Skeletal muscle satellite cell (primary cell): ENCODE measurements at regions not wholly inside any gene's neighbourhood (a gene's known extent, or its start where the extent isn't known, plus 50 kb on each side); places are given as distances from the start of the nearest gene placed in this dataset.

Experiments
- H3K27me3 ChIP-seq: 2 replicates; pipeline ENCODE4 v1.7.0; 2013; ENCODE audit warnings: low read length; ENCODE audit not compliant: control insufficient read depth, insufficient read depth
- H3K36me3 ChIP-seq: 2 replicates; pipeline ENCODE4 v1.7.0; 2013; ENCODE audit warnings: mild to moderate bottlenecking, control low read depth, low read length; ENCODE audit not compliant: insufficient read depth
- H3K4me1 ChIP-seq: 2 replicates; pipeline ENCODE4 v1.7.0; 2013; ENCODE audit warnings: low read length; ENCODE audit not compliant: control insufficient read depth, insufficient read depth
- H3K4me2 ChIP-seq: 2 replicates; pipeline ENCODE4 v1.7.0; 2013; ENCODE audit warnings: mild to moderate bottlenecking, low read length
- H3K4me3 ChIP-seq: 2 replicates; pipeline ENCODE4 v1.7.0; 2013; ENCODE audit warnings: low read length
- H3K9ac ChIP-seq: 2 replicates; pipeline ENCODE4 v1.7.0; 2013; ENCODE audit warnings: mild to moderate bottlenecking, low read depth, low read length, moderate library complexity
- H3K9me3 ChIP-seq: replicated peaks from 2 replicates; pipeline ENCODE4 v1.7.0; 2013; ENCODE audit warnings: mild to moderate bottlenecking, control low read depth, low read length

DNA sequence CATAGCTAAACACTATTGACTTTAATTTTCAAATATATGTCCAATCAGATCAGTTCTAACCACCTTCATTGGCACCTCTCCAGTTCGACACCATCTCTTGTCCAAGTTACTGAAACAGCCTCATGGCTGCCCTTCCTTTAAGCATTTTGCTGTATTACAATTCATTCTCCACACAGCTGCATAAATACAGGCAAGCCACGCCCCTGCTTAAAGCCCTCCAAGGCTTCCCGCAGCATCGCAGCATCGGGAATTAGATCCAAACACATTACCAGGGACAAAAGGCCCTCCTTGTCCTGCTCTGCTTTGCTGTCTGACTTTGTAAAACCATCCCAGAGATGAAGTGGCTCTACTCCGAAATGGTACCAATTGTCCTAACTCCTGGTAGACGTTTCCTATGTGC, 75.1 kb upstream of the RAI14 start:
- H3K9me3 ChIP-seq: no peaks in the 10 kb centered on the region
- H3K4me2 ChIP-seq: no peak overlapping the region
- H3K27me3 ChIP-seq: no peaks in the 10 kb centered on the region
- peaks cover 37% of the 10 kb centered on the region for H3K4me1 ChIP-seq
- H3K9ac ChIP-seq: no peak overlapping the region
- H3K36me3 ChIP-seq: no peaks in the 10 kb centered on the region
- H3K4me3 ChIP-seq: no peak overlapping the region

GRCh38 chr5:34582371-34582770, 73.8 kb upstream of the RAI14 start:
- H3K9ac ChIP-seq: no peak overlapping the region
- peaks cover 47% of the 10 kb centered on the region for H3K4me1 ChIP-seq
- no peaks in the 10 kb centered on the region for H3K27me3 ChIP-seq
- no peaks in the 10 kb centered on the region for H3K9me3 ChIP-seq
- no peaks in the 10 kb centered on the region for H3K36me3 ChIP-seq
- no peak overlapping the region for H3K4me3 ChIP-seq
- no peak overlapping the region for H3K4me2 ChIP-seq

- no peaks in the 10 kb centered on the region for H3K27me3 ChIP-seq
- H3K9ac ChIP-seq: no peak overlapping the region
- no peak overlapping the region for H3K4me2 ChIP-seq
- H3K4me3 ChIP-seq: no peak overlapping the region
- peaks cover 54% of the 10 kb centered on the region for H3K4me1 ChIP-seq
- no peaks in the 10 kb centered on the region for H3K9me3 ChIP-seq
- H3K36me3 ChIP-seq: no peaks in the 10 kb centered on the region
Measured at GRCh38 chr5:34583167-34583566, 73.0 kb upstream of the RAI14 start.

- Histone ChIP-seq H3K9me3 (no peaks in the 10 kb centered on the region), H3K4me2 (no peak overlapping the region), H3K4me3 (no peak overlapping the region), H3K4me1 (peaks cover 63% of the 10 kb centered on the region), H3K9ac (no peak overlapping the region), H3K27me3 (no peaks in the 10 kb centered on the region), H3K36me3 (no peaks in the 10 kb centered on the region)
Measured at GRCh38 chr5:34584165-34584564, 72.0 kb upstream of the RAI14 start.

GRCh38 chr5:34585601-34586104, 70.5 kb upstream of the RAI14 start:
- H3K9me3 ChIP-seq: no peaks in the 10 kb centered on the region
- no peaks in the 10 kb centered on the region for H3K36me3 ChIP-seq
- H3K27me3 ChIP-seq: no peaks in the 10 kb centered on the region
- peak overlapping the region; percentile 78 for H3K9ac ChIP-seq
- H3K4me1 ChIP-seq: peaks cover 63% of the 10 kb centered on the region
- peak overlapping the region; percentile 32 for H3K4me3 ChIP-seq
- peak overlapping the region; percentile 64 for H3K4me2 ChIP-seq

GRCh38 chr5:34586117-34586885, 69.8 kb upstream of the RAI14 start:
- H3K4me1 ChIP-seq: peaks cover 57% of the 10 kb centered on the region
- no peaks in the 10 kb centered on the region for H3K9me3 ChIP-seq
- peak overlapping the region; percentile 32 for H3K4me3 ChIP-seq
- no peaks in the 10 kb centered on the region for H3K27me3 ChIP-seq
- no peaks in the 10 kb centered on the region for H3K36me3 ChIP-seq
- peak overlapping the region; percentile 64 for H3K4me2 ChIP-seq
- peak overlapping the region; percentile 78 for H3K9ac ChIP-seq

GRCh38 chr5:34587355-34588241, 68.5 kb upstream of the RAI14 start:
- Histone ChIP-seq H3K4me3 (peak overlapping the region; percentile 4), H3K27me3 (no peaks in the 10 kb centered on the region), H3K4me2 (peak overlapping the region; percentile 60), H3K9ac (peak overlapping the region; percentile 70), H3K36me3 (no peaks in the 10 kb centered on the region), H3K4me1 (peaks cover 55% of the 10 kb centered on the region), H3K9me3 (no peaks in the 10 kb centered on the region)

DNA sequence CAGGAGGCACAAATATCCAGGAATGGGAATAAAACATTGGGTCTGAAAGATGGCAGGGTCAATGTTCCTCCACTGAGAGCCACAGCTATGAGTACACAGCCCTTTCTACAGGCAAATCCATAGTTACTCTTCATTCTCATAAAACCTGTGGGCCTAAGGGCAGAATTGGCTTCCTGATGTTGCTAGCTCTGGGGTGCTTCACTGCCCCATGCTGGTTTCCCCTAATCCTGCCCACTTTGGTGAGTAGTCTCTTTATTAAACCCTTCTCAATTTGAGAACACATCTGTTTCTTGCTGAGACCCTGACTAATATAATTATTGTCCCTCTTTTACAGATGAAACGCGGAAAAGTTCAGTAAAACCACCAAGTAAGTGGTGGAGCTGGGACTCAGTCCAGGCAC, 66.3 kb upstream of the RAI14 start:
- Histone ChIP-seq H3K27me3 (no peaks in the 10 kb centered on the region), H3K36me3 (no peaks in the 10 kb centered on the region), H3K9me3 (no peaks in the 10 kb centered on the region), H3K4me3 (no peak overlapping the region), H3K4me1 (peaks cover 39% of the 10 kb centered on the region), H3K4me2 (no peak overlapping the region), H3K9ac (no peak overlapping the region)

DNA sequence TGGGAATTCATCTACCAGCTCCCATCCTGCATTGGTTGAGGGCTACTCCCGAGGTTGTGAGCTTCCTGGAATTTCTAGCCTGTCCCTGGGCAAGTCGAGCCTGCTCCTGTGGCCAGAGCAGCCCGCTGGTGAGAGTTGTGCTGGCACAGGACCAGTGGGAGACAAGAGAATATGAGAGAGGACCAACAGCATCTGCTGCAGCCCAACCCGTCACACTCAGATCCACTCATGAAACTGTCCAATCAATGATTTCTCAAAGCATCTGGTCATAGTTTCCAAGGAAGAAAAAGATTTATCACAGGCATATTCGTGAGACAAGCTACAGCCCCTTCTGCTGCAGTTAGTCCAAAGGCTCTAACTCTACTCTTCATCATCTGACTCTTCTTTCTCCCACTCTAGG, 64.4 kb upstream of the RAI14 start:
- Histone ChIP-seq H3K4me1 (peaks cover 25% of the 10 kb centered on the region), H3K9ac (no peak overlapping the region), H3K36me3 (no peaks in the 10 kb centered on the region), H3K4me3 (no peak overlapping the region), H3K9me3 (no peaks in the 10 kb centered on the region), H3K27me3 (no peaks in the 10 kb centered on the region), H3K4me2 (no peak overlapping the region)

- no peaks in the 10 kb centered on the region for H3K9me3 ChIP-seq
- no peaks in the 10 kb centered on the region for H3K27me3 ChIP-seq
- no peak overlapping the region for H3K4me3 ChIP-seq
- no peaks in the 10 kb centered on the region for H3K36me3 ChIP-seq
- peak overlapping the region; percentile 36 for H3K9ac ChIP-seq
- peak overlapping the region; percentile 40 for H3K4me2 ChIP-seq
- peaks cover 37% of the 10 kb centered on the region for H3K4me1 ChIP-seq
Measured at GRCh38 chr5:34597034-34598027, 58.8 kb upstream of the RAI14 start.
